ENCODE measurements at regions not wholly inside any gene's neighbourhood (a gene's known extent, or its start where the extent isn't known, plus 50 kb on each side); places are given as distances from the start of the nearest gene placed in this dataset.

DNA sequence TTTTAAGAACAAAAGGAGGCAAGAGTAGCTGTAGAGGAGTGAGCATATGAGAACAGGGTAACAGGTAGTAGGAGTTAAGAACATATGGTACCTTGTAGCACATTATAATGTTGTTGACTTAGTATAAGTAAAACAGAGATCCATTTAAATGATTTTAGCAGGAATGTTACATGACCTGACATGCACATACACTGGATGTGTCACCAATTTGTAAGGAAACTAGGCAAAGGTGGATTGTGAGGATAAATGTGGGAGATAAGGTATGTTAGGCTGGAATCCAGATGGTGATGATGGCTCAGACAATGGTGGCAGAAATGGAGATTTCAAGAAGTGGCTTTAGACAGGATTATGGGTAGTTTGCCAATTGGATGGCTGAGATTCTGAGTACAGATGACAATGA, 443.1 kb upstream of the DAB2 start:
- TF ChIP-seq, protein P1, sequence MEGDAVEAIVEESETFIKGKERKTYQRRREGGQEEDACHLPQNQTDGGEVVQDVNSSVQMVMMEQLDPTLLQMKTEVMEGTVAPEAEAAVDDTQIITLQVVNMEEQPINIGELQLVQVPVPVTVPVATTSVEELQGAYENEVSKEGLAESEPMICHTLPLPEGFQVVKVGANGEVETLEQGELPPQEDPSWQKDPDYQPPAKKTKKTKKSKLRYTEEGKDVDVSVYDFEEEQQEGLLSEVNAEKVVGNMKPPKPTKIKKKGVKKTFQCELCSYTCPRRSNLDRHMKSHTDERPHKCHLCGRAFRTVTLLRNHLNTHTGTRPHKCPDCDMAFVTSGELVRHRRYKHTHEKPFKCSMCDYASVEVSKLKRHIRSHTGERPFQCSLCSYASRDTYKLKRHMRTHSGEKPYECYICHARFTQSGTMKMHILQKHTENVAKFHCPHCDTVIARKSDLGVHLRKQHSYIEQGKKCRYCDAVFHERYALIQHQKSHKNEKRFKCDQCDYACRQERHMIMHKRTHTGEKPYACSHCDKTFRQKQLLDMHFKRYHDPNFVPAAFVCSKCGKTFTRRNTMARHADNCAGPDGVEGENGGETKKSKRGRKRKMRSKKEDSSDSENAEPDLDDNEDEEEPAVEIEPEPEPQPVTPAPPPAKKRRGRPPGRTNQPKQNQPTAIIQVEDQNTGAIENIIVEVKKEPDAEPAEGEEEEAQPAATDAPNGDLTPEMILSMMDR (conservative IDR thresholded peaks at IDR 0.05; ENCODE audit: low read length): no peak
- no peak for TF ChIP-seq EZH2phosphoT487 (IDR thresholded peaks at IDR 0.05; ENCODE audit: borderline replicate concordance)

Data from Loucy (cell line).